ENCODE measurements at regions not wholly inside any gene's neighbourhood (a gene's known extent, or its start where the extent isn't known, plus 50 kb on each side); places are given as distances from the start of the nearest gene placed in this dataset.

DNA sequence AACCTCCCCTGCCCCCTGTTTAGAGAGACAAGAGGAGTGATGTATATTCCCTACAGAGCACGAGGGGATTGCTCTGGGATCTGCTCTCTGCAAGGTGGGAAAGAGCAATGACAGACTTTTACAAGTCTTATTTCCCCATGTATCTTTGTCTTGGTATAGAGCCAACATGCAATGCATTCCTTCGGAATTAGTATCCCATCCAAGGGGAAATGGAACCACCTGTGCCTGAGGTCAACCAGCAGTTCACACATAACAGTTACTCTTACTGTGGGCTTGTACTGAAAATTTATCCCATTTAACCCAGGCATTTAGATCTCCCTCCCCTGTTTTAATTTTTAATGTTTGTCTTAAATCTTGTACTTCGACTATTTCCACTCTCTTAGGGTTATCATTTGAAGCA lies 250.4 kb downstream of the C6orf118 start:
- Histone ChIP-seq H2AK9ac (replicated peaks; ENCODE audit: low read depth, low read length, poor library complexity) (no peak overlapping the region), H3K9me3 (ENCODE audit: control insufficient read depth, insufficient read depth, low read length) (peaks cover 15% of the 10 kb centered on the region), H3K79me1 (ENCODE audit: low read depth in 1 of 2, low read length in 2 of 2) (no peaks in the 10 kb centered on the region), H2BK20ac (ENCODE audit: low read depth, low read length) (no peak overlapping the region), H3K27me3 (ENCODE audit: control insufficient read depth, insufficient read depth, low read length) (no peaks in the 10 kb centered on the region), H4K5ac (ENCODE audit: low read depth, low read length) (no peak overlapping the region), H3K18ac (ENCODE audit: low read depth, low read length) (no peak overlapping the region), H3K14ac (replicated peaks; ENCODE audit: low read depth, low read length) (no peak overlapping the region), H3K4ac (ENCODE audit: low read depth, low read length) (no peak overlapping the region), H3K56ac (ENCODE audit: extremely low read depth, insufficient read depth, low read length) (no peak overlapping the region), H3K36me3 (ENCODE audit: control insufficient read depth, insufficient read depth, low read length) (no peaks in the 10 kb centered on the region), H3K4me1 (ENCODE audit: control insufficient read depth, insufficient read depth, low read length) (no peaks in the 10 kb centered on the region), H4K91ac (ENCODE audit: insufficient read depth, low read depth, low read length) (no peak overlapping the region), H3K4me3 (ENCODE audit: insufficient read depth, low read depth, low read length) (no peak overlapping the region), H2AFZ (replicated peaks; ENCODE audit: low read length, poor library complexity) (no peak overlapping the region), H3K4me2 (ENCODE audit: low read depth, low read length) (no peak overlapping the region), H2BK15ac (ENCODE audit: low read depth, low read length) (no peak overlapping the region), H2BK120ac (ENCODE audit: low read depth, low read length) (no peak overlapping the region), H4K20me1 (ENCODE audit: insufficient read depth, low read length) (no peaks in the 10 kb centered on the region), H2AK5ac (ENCODE audit: low read depth, low read length) (no peak overlapping the region), H4K8ac (ENCODE audit: low read depth in 2 of 2, low read length in 2 of 2) (no peak overlapping the region), H3K27ac (ENCODE audit: insufficient read depth, low read length) (no peak overlapping the region), H3K9me1 (ENCODE audit: insufficient read depth, low read length) (no peaks in the 10 kb centered on the region), H3K9ac (ENCODE audit: low read depth, low read length) (no peak overlapping the region), H3K23ac (ENCODE audit: low read depth, low read length) (no peak overlapping the region), H2BK5ac (ENCODE audit: low read depth, low read length, poor library complexity, severe bottlenecking) (no peak overlapping the region)
- BruUV-seq (replicated peaks): no TSS peak
- POLR2A ChIA-PET (ENCODE audit: unreplicated experiment): no interaction called here
- no CpG with 5 or more reads among the region's 3 CpGs for WGBS, 2 experiments (ENCODE audit: extremely low coverage in 2 of 2, insufficient read length in 1 of 2)
- CTCF ChIA-PET: no interaction called here
- no peak for TF ChIP-seq MAZ (IDR thresholded peaks at IDR 0.05; ENCODE audit: borderline replicate concordance, low read depth, low read length)
- TF ChIP-seq FOS (IDR thresholded peaks at IDR 0.05; ENCODE audit: low read depth, low read length): no peak
- TF ChIP-seq, protein P1, sequence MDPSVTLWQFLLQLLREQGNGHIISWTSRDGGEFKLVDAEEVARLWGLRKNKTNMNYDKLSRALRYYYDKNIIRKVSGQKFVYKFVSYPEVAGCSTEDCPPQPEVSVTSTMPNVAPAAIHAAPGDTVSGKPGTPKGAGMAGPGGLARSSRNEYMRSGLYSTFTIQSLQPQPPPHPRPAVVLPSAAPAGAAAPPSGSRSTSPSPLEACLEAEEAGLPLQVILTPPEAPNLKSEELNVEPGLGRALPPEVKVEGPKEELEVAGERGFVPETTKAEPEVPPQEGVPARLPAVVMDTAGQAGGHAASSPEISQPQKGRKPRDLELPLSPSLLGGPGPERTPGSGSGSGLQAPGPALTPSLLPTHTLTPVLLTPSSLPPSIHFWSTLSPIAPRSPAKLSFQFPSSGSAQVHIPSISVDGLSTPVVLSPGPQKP (IDR thresholded peaks at IDR 0.05; ENCODE audit: borderline replicate concordance, low read depth, low read length): no peak
- TF ChIP-seq CTCF (conservative IDR thresholded peaks at IDR 0.05; ENCODE audit: low read depth, low read length): no peak
- TF ChIP-seq RAD21 (IDR thresholded peaks at IDR 0.05; ENCODE audit: low read length): no peak
- no peak for TF ChIP-seq CHD1 (IDR thresholded peaks at IDR 0.05; ENCODE audit: low read depth, low read length)
- TF ChIP-seq RFX5 (IDR thresholded peaks at IDR 0.05; ENCODE audit: low read depth, low read length): no peak
- TF ChIP-seq, protein P2, sequence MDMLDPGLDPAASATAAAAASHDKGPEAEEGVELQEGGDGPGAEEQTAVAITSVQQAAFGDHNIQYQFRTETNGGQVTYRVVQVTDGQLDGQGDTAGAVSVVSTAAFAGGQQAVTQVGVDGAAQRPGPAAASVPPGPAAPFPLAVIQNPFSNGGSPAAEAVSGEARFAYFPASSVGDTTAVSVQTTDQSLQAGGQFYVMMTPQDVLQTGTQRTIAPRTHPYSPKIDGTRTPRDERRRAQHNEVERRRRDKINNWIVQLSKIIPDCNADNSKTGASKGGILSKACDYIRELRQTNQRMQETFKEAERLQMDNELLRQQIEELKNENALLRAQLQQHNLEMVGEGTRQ (IDR thresholded peaks at IDR 0.05; ENCODE audit: low read depth, low read length): no peak
- no peak for TF ChIP-seq CEBPB (IDR thresholded peaks at IDR 0.05; ENCODE audit: low read depth, low read length)
- dilution Hi-C loops (cut with HindIII; ENCODE audit: low sequenced_read_pairs, unreplicated experiment): no loop called here
- no peak for DNase-seq
- intact Hi-C loops (cut with micrococcal nuclease): loop anchor here (10.0 kb wide), 1 partner anchor 176 kb away; no protein-coding TSS in a partner anchor
- no peak for ATAC-seq (ENCODE audit: low read depth)
- in situ Hi-C loops (cut with MboI; ENCODE audit: low sequenced_read_pairs): no loop called here

Measured in IMR-90 (cell line).